GM12864 (cell line): ENCODE measurements at regions not wholly inside any gene's neighbourhood (a gene's known extent, or its start where the extent isn't known, plus 50 kb on each side); places are given as distances from the start of the nearest gene placed in this dataset.

Experiments used
- DNase-seq: peaks from one replicate; pipeline ENCODE4 v3.0.0-alpha.2; 2011; ENCODE audit warnings: low read depth
- H3K4me3 ChIP-seq: 2 replicates; pipeline ENCODE4 v1.5.1; 2011; ENCODE audit warnings: mild to moderate bottlenecking, low read depth, low read length, control low read depth
- TF ChIP-seq, protein P1 (sequence below): IDR thresholded peaks from 2 replicates; pipeline ENCODE4 v1.5.1; 2011; ENCODE audit warnings: low read depth, mild to moderate bottlenecking, moderate library complexity, low read length, control low read depth, inconsistent platforms; ENCODE audit errors: missing control alignments

- no peak overlapping the region for H3K4me3 ChIP-seq
- TF ChIP-seq, protein P1, sequence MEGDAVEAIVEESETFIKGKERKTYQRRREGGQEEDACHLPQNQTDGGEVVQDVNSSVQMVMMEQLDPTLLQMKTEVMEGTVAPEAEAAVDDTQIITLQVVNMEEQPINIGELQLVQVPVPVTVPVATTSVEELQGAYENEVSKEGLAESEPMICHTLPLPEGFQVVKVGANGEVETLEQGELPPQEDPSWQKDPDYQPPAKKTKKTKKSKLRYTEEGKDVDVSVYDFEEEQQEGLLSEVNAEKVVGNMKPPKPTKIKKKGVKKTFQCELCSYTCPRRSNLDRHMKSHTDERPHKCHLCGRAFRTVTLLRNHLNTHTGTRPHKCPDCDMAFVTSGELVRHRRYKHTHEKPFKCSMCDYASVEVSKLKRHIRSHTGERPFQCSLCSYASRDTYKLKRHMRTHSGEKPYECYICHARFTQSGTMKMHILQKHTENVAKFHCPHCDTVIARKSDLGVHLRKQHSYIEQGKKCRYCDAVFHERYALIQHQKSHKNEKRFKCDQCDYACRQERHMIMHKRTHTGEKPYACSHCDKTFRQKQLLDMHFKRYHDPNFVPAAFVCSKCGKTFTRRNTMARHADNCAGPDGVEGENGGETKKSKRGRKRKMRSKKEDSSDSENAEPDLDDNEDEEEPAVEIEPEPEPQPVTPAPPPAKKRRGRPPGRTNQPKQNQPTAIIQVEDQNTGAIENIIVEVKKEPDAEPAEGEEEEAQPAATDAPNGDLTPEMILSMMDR = no peak
- no peak for DNase-seq
Observed at GRCh38 chr3:27990837-27991236, 250.6 kb upstream of the CMC1 start.

GRCh38 chr3:27993051-27993450 lies 248.4 kb upstream of the CMC1 start:
- TF ChIP-seq, protein P1 = no peak
- no peak overlapping the region for H3K4me3 ChIP-seq
- DNase-seq = no peak

GRCh38 chr3:28000608-28001007 lies 240.8 kb upstream of the CMC1 start:
- TF ChIP-seq, protein P1 = no peak
- DNase-seq = no peak
- H3K4me3 ChIP-seq = no peak overlapping the region

GRCh38 chr3:28008235-28008634 lies 233.2 kb upstream of the CMC1 start:
- H3K4me3 ChIP-seq = no peak overlapping the region
- TF ChIP-seq, protein P1 = no peak
- DNase-seq = no peak

- DNase-seq = no peak
- TF ChIP-seq, protein P1 = no peak
- H3K4me3 ChIP-seq = no peak overlapping the region
Observed at GRCh38 chr3:28012830-28013229, 228.6 kb upstream of the CMC1 start.

- TF ChIP-seq, protein P1 = no peak
- no peak overlapping the region for H3K4me3 ChIP-seq
- DNase-seq = no peak
Observed at GRCh38 chr3:28013864-28014473, 227.4 kb upstream of the CMC1 start.
